MCF 10A (cell line): ENCODE measurements at regions not wholly inside any gene's neighbourhood (a gene's known extent, or its start where the extent isn't known, plus 50 kb on each side); places are given as distances from the start of the nearest gene placed in this dataset.

Source experiments
- BruUV-seq: library from RNA; stranded (reverse); fragments of 400-500 nt; replicated peaks from 2 replicates; lab custom pipeline; 2021; lab: Mats Ljungman, UMichigan
- CTCF ChIA-PET: fragments of 300-600 bp; sonication (Branson Sonifier 250); formaldehyde crosslinking; extraction: SDS; loops from one replicate; lab custom pipeline; 2021; ENCODE audit warnings: antibody characterized with exemption, inconsistent platforms; lab: Yijun Ruan, JAX
- POLR2A ChIA-PET: fragments of 300-600, 350-650 bp; sonication (Branson Sonifier 250); formaldehyde crosslinking; extraction: SDS; loops from one replicate; lab custom pipeline; 2020; ENCODE audit warnings: antibody characterized with exemption, inconsistent platforms; lab: Yijun Ruan, JAX
- DNase-seq: peaks from one replicate; pipeline ENCODE4 v3.0.0-alpha.2; 2018; ENCODE audit not compliant: unreplicated experiment
- H3K27ac Mint-ChIP-seq: one replicate; pipeline ENCODE4 v1.8.0; 2022; ENCODE audit warnings: mild to moderate bottlenecking, low read depth, mixed read lengths; ENCODE audit not compliant: unreplicated experiment
- H3K27me3 Mint-ChIP-seq: one replicate; pipeline ENCODE4 v1.8.0; 2022; ENCODE audit warnings: mixed read lengths; ENCODE audit not compliant: insufficient read depth, unreplicated experiment
- H3K36me3 Mint-ChIP-seq: one replicate; pipeline ENCODE4 v1.8.0; 2022; ENCODE audit warnings: mild to moderate bottlenecking, moderate library complexity, mixed read lengths; ENCODE audit not compliant: insufficient read depth, unreplicated experiment
- H3K4me1 Mint-ChIP-seq: one replicate; pipeline ENCODE4 v1.8.0; 2022; ENCODE audit warnings: mixed read lengths; ENCODE audit not compliant: insufficient read depth, unreplicated experiment
- H3K4me3 Mint-ChIP-seq: one replicate; pipeline ENCODE4 v1.8.0; 2022; ENCODE audit warnings: mild to moderate bottlenecking, moderate library complexity, mixed read lengths; ENCODE audit not compliant: unreplicated experiment
- H3K9me3 Mint-ChIP-seq: one replicate; pipeline ENCODE4 v1.8.0; 2022; ENCODE audit warnings: mixed read lengths; ENCODE audit not compliant: unreplicated experiment
- intact Hi-C: fragments of 100-400 bp; cut with micrococcal nuclease; formaldehyde crosslinking; loops from 2 replicates; pipeline ENCODE4 v1.14.1; 2022
- TF ChIP-seq, protein P1 (sequence below): fragments of 200-600 bp; IDR thresholded peaks from one replicate; pipeline ENCODE4 v1.8.0; 2022; ENCODE audit warnings: antibody characterized with exemption, mild to moderate bottlenecking; ENCODE audit not compliant: unreplicated experiment

GRCh38 chr3:24628523-24629258, 134.0 kb upstream of the THRB start:
- TF ChIP-seq, protein P1, sequence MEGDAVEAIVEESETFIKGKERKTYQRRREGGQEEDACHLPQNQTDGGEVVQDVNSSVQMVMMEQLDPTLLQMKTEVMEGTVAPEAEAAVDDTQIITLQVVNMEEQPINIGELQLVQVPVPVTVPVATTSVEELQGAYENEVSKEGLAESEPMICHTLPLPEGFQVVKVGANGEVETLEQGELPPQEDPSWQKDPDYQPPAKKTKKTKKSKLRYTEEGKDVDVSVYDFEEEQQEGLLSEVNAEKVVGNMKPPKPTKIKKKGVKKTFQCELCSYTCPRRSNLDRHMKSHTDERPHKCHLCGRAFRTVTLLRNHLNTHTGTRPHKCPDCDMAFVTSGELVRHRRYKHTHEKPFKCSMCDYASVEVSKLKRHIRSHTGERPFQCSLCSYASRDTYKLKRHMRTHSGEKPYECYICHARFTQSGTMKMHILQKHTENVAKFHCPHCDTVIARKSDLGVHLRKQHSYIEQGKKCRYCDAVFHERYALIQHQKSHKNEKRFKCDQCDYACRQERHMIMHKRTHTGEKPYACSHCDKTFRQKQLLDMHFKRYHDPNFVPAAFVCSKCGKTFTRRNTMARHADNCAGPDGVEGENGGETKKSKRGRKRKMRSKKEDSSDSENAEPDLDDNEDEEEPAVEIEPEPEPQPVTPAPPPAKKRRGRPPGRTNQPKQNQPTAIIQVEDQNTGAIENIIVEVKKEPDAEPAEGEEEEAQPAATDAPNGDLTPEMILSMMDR: no peak
- intact Hi-C loops: no loop called here
- no peaks in the 10 kb centered on the region for H3K36me3 Mint-ChIP-seq
- H3K27ac Mint-ChIP-seq: no peak overlapping the region
- POLR2A ChIA-PET: interaction anchor here (0.7 to 2.9 kb wide), 8 partner anchors 9 to 386 kb away, joined by 3 to 10 read pairs (median 4); no protein-coding TSS in a partner anchor
- peaks cover 6% of the 10 kb centered on the region for H3K4me1 Mint-ChIP-seq
- H3K27me3 Mint-ChIP-seq: no peaks in the 10 kb centered on the region
- no peaks in the 10 kb centered on the region for H3K9me3 Mint-ChIP-seq
- CTCF ChIA-PET: interaction anchor here (0.6 to 1.0 kb wide), 7 partner anchors 13 to 476 kb away, joined by 3 read pairs; no protein-coding TSS in a partner anchor
- H3K4me3 Mint-ChIP-seq: no peak overlapping the region
- peak; percentile 56 for DNase-seq
- no TSS peak for BruUV-seq

DNA sequence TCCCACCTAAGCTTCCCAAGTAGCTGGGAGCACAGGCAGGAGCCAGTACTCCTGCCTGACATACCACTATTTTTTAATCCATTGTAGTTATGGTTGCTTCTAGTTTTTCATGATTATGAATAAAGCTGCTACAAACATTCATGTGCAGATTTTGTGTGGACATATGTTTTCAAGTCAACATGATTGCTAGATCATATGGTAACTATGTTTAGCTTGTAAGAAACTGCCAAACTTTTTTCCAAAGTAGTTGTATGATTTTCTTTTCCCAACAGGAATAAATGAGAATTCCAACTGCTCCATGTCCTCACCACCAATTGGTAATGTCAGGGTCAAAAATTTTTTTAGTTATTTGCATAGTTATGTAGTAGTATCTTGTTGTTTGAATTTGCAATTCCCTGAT, 136.8 kb upstream of the THRB start:
- intact Hi-C loops: no loop called here

DNA sequence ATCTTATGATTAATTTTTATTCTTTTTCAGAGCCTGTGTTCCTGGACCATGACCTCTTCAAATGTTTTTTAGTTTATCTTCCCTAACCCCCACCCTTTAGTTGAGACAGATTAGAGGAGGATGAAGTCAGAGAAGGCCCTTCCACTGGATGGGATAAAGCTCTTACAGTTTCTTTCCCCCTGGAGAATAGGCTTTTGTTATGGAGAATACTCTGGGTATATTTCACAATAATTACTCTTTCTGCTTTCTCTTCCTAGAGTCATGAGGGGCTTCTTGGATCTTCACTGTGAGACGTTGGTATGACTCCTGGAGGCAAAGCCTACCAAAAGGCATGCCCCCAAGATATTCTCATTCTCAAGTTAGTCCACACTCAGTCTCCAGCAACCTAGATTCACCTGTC, 144.4 kb upstream of the THRB start:
- CTCF ChIA-PET: interaction anchor here (0.6 to 4.9 kb wide), 20 partner anchors 9 to 642 kb away, joined by 3 to 25 read pairs (median 3); no protein-coding TSS in a partner anchor
- no TSS peak for BruUV-seq

More for the DNA sequence above, 136.8 kb upstream of the THRB start:
- ChIA-PET POLR2A (no interaction called here), CTCF (interaction anchor here (0.6 to 1.0 kb wide), 3 partner anchors 14 to 142 kb away, joined by 3 read pairs; partner anchors contain the start of gene THRB)
- Mint-ChIP-seq H3K36me3 (no peaks in the 10 kb centered on the region), H3K4me1 (peaks cover 6% of the 10 kb centered on the region), H3K4me3 (no peak overlapping the region), H3K9me3 (peaks cover 6% of the 10 kb centered on the region), H3K27me3 (no peaks in the 10 kb centered on the region), H3K27ac (no peak overlapping the region)
- DNase-seq: no peak
- no TSS peak for BruUV-seq
- TF ChIP-seq, protein P1: no peak

More for the DNA sequence above, 144.4 kb upstream of the THRB start:
- Mint-ChIP-seq H3K36me3 (peaks cover 3% of the 10 kb centered on the region), H3K9me3 (peaks cover 6% of the 10 kb centered on the region), H3K27me3 (no peaks in the 10 kb centered on the region), H3K4me1 (peaks cover 7% of the 10 kb centered on the region), H3K4me3 (no peak overlapping the region), H3K27ac (no peak overlapping the region)
- TF ChIP-seq, protein P1: no peak
- intact Hi-C loops: no loop called here
- POLR2A ChIA-PET: interaction anchor here (0.6 to 1.0 kb wide), 2 partner anchors 20 to 93 kb away, joined by 3 to 7 read pairs; no protein-coding TSS in a partner anchor
- DNase-seq: no peak
